Retina (tissue), 1 donor: ENCODE measurements at regions not wholly inside any gene's neighbourhood (a gene's known extent, or its start where the extent isn't known, plus 50 kb on each side); places are given as distances from the start of the nearest gene placed in this dataset.
"Not testable (repeated sequence)": the region's sequence is repeated elsewhere in the genome, so short reads cannot be mapped to it uniquely, and the experiment has no call there.

ENCODE experiments used
- DNase-seq: peaks from one replicate; pipeline ENCODE4 v3.0.0-alpha.2; 2016

DNA sequence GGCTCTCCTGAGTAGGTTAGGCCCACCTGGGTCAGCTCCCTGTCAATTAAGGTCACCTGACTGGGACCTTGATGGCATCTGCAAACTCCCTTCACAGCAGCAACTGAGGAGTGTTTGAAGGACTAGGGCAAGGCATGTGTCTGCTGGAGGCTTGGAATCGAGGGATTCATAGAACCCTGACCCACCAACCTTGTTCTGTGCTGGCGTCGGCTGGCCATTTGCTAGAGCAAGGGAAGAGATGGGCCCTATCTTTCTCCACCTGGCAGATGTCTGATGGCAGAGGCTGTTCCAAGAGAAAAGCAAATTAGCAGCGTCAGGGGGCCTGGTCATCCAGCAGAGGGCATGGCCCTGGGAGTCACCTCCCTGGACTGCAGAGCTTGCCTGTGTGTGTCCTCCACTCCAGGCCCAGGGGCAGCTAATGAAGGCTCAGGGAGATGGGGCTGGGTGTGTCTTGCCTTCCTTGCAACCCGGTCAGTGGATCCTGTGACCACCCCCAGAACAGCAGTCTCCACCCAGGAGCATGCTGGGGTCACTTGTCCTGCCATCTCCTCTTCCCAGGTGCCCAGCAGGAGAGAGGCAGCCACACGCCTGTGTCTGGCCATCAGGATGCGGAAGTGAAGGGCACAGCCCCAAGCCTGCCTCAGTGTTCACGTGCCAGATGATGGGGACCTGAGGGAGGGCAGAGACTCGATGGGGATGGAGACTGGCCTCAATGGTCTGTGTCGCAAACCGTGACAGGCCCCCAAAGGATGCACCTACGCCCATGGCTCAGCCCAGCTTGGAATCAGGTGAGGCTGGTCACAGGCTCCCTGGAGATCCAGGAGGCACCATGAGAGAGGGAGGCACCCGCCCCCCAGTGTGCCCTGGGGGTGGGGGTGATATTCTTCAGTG lies 53.9 kb downstream of the BARX1 start:
- no peak for DNase-seq

GRCh38 chr9:93900436-93900819 lies 54.7 kb downstream of the BARX1 start:
- DNase-seq: no peak

- no peak for DNase-seq
Measured at GRCh38 chr9:93899609-93900435, 55.3 kb downstream of the BARX1 start.

GRCh38 chr9:93898502-93899426 lies 56.4 kb downstream of the BARX1 start:
- DNase-seq: no peak

GRCh38 chr9:93898026-93898425 lies 57.1 kb downstream of the BARX1 start:
- DNase-seq: no peak

DNA sequence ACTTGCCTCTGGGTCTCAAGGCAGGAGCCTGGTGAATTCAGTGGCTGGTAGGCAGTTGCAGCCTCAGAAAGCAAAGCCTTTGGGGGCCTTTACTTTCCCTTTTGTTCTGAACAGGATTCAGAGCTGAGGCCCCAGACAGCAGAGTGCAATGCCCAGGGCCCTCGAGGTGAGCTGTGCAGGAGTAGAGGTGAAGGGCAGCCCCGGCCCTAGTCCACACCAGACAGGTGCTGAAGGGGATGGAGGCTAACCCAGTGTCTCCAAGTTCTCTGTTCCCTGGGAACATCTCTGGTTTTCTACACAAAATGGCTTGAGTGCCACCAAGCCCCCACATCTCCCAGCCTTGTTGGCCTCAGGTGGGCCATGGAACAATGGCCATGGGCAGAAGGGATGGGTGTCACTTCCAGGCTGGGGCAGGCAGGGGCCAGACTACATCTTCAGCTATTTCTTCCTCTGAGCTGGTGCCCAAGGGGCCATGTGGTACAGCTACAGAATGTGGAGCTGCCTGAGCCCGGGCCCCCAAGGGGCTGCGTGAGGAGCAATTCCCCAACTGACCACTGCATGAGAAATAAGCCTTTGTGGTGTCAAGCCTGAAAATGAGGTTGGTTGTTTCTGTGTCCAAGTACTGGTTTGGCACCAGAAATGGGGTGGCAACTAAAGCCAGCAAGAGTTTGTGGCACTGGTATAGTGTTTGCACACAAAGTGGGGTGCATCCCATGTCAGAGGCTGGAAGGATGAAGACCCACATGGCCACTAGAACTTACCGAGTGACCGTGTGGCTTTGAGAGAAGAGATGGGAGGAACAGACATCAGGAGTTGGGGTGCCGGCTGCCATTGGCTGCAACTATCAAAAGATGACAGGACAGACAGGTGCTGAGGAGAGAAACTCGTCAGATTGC lies 57.8 kb downstream of the BARX1 start:
- DNase-seq: no peak

DNA sequence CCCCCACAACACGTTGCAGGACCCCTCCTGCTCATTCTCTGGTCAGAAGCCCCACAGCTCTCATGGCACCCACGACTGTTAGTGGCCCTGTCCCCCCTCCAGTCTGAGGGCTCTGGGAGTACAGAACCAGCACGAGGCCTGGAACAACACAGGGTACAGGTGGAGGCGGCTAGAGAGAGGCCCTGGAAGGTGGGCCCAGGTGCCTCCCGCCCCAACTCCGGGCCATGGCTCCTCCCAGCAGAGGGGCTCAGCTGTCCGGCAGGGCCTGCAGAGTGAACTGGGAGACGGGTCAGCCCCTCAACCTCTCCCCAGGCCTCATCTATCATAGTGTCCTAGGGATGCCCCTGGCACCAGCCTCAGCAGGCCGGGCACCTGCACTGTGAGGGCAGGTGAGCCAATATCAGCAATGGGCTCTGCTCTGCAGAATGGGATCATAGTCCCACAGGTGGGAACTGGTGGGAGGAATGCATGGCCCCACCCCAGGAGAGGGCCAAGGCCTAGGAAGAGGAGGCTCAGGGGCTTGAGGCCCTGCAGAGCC lies 58.6 kb downstream of the BARX1 start:
- no peak for DNase-seq

DNA sequence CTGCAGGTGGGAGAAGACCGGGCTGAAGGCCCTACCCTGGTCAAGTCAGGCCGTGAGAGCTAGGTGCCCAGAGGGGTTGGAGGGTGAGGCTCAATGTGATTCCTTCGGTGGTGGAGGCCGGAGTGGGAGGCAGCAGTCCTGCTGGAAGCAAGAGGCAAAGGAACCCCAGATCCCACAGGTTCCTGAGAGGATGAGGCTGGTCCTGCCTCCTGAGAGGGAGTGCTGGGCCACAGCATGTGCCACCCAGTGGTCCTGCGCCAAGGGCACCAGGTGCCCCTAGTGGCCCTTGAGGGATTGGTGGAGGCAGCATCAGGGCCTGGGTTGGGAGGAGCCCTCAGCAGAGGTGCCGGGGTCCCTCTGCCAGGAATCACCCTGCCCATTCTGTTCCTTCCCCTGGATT lies 59.1 kb downstream of the BARX1 start:
- DNase-seq: no peak

DNA sequence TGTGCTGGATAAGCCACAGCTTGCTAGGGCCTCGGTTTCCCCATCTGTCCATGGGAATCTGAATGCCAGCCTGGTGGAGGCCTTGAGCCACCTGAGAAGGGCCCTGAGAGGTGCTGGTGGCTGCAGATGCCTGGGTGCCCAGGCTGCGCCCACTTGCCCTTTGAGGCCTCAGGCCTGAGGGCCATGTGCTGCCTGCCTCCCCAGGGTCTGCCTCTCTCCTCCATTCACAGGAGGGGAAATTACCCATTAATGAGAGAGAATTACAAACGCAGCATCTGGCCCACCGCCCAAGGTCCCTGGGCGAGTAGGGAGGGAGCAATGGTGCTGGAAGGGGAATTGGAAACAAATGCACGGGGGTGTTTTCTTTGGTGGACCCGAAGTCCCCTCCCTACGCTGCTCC lies 59.6 kb downstream of the BARX1 start:
- no peak for DNase-seq

GRCh38 chr9:93894691-93895079 lies 60.5 kb downstream of the BARX1 start:
- no peak for DNase-seq

DNA sequence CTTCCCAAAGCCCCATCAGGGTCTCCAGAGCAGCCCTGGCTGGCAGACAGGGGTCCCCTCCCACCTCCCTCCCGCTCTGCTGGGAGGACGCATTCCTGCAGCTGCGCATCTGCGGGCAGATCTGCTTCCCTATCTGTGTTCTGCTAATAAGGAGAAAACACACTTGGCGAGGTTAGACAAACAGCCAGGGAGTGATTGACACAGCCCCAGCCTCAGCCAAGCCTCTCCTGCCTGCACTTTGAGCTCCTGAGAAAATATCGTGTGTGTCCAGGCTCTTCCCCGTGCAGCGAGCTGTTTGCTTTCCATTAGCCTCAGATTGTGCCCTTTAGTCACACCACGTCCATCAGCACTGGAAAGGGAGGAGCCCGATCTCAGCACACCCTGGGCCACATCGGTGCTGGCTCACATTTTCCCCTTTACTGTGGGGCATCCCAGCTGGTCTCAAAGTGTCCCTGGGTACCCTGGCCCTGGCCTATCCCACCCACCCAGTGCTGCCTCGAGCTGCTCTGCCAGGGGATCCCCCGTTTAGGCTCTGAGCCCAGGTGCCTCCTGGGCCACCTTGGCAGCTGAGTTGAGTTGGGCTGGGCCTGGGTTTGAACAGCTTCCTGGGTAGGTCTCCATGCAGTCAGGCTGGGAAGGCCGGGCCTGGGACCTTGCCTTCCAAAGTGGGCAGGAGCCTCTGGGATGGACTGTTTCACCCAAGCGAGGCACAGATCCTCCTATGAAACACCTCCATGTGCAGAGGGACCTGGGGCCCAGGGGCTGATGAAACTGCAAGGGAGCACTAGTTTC lies 61.1 kb downstream of the BARX1 start:
- no peak for DNase-seq

GRCh38 chr9:93893194-93893593 lies 62.0 kb downstream of the BARX1 start:
- DNase-seq: no peak

DNA sequence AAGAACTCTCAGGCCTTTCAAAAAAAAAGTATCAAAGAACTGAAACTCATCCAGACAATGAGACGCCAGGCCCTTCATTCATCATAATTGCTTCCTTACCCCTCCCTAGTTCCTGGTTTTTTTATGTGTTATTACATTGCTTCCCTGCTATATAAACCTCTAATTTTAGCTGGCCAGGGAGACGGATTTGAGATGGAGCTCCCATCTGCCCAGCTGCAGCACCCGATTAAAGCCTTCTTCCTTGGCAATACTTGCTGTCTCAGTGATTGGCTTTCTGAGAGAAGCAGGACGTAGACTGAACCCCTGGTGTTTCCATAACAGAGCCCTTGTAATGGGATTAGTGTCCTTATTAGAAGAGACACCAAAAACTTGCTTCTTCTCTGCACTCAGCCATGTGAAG lies 62.4 kb downstream of the BARX1 start:
- DNase-seq: no peak

- DNase-seq: no peak
Measured at GRCh38 chr9:93891549-93892310, 63.4 kb downstream of the BARX1 start.

DNA sequence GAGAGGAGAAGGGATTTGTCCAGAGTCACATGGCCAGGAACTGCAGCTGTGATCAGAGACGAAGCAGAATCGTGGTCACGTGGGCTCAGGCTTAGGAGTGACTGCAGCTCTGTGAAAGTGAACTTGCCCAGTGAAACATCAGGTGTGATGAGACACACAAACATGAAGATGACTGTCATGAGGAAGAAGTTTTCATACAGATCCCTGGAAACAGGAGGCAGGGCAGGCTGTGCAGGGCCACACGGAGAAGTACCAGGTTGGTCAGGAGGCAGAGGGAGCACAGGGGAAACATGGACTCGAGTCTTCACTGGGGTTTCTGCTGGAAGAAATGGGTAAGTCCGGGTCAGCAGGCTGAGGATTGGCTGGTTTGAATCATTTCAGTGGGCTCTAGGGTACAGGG lies 64.1 kb downstream of the BARX1 start:
- no peak for DNase-seq

GRCh38 chr9:93890436-93890935 lies 64.7 kb downstream of the BARX1 start:
- DNase-seq: no peak

DNA sequence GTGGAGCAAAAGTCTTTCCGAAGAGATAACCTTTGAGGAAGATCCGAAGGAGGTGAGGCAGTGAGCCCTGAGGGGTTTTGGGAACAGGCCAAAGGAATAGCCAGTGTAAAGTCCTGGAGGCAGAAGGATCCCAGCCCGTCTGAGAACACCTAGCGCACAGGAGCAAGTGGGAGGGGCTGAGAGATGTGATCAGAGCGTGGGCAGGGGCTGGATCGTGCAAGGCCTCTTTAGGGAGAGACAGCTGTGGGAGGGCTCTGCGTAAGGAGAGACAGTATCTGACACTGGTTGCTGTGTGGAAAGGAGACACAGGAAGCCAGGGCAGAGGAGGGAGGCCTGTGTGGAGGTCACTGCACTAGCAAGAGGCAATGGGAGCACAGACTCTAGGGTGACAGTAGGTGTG lies 68.2 kb downstream of the BARX1 start:
- no peak for DNase-seq

DNA sequence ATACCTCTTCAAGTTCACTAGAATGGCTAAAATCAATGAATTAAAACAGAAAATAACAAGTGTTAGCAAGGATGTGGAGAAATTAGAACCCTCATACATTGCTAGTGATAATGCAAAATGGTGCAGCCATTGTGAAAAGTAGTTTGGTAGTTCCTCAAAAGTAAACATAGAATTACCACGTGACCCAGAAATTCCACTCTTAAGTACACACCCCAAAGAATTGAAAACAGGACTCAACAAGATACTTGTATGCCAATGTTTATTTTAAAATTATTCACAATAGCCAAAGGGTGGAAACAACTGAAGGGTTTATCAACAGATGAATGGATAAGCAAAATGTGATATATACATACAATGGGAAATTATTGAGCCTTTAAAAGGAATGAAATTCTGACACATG lies 70.3 kb downstream of the BARX1 start:
- DNase-seq: no peak

DNA sequence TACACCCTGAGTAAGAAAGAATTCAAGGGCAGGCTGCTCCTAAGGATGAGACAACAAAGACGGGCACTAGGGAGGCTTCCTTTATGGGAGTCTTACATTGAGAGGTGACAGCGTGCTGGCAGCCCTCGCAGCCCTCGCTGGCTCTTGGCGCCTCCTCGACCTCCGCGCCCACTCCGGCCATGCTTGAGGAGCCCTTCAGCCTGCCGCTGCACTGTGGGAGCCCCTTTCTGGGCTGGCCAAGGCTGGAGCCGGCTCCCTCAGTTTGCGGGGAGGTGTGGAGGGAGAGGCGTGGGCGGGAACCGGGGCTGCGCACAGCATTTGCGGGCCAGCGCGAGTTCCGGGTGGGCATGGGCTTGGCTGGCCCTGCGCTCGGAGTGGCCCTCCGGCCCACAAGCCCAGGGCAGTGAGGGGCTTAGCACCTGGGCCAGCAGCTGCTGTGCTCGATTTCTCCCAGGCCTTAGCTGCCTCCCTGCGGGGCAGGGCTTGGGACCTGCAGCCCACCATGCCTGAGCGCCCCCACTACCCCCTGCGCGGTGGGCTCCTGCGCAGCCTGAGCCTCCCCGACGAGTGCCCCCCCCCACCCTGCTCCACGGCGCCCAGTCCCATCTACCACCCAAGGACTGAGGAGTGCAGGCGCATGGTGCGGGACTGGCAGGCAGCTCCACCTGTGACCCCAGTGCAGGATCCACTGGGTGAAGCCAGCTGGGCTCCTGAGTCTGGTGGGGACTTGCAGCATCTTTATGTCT lies 75.3 kb downstream of the BARX1 start:
- DNase-seq: not testable (repeated sequence)
